ENCODE measurements at regions not wholly inside any gene's neighbourhood (a gene's known extent, or its start where the extent isn't known, plus 50 kb on each side); places are given as distances from the start of the nearest gene placed in this dataset.
A peak's percentile ranks its signal among the peaks of the same experiment; 100 is the strongest.
"Not testable (repeated sequence)": the region's sequence is repeated elsewhere in the genome, so short reads cannot be mapped to it uniquely, and the experiment has no call there.

DNA sequence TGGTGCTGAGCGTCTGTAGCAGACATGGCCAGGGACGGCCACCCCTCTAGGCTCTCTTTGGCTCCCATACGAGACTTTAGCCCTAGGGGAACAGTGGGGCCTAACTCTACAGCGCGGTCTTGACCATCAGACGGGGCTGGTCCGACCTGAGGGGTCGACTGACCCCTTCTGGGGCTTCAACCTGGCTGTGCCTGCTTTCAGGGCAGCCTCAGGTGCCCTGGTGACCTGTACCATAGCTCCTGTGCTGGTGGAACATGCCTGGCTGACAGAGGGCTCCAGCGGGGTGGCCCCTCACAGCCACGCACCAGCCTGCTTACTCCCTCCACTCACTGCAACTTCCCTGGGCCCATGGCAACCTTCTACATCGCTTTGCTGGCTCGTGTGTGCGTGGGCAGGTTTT lies 423.4 kb upstream of the SEMA6A start:
- DNase-seq, result no peak

DNA sequence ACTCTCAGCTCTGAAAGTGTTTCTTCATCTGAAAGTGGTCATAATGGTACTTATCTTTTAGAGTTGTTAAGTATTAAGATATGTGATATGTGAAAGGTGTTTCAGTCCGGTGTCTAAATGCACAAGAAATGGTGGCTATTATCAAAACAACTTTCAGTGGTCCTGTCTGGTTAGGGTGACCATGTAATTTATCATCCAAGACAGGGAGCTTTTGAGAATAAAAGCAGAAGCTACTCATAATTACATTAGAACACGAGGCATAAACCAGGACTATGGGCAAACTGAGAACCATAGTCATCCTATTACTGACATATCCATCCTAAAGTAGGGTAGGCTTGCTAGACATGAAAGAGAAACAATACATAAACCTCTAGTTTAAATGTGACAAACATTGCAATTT lies 418.1 kb upstream of the SEMA6A start:
- no peak for DNase-seq

DNA sequence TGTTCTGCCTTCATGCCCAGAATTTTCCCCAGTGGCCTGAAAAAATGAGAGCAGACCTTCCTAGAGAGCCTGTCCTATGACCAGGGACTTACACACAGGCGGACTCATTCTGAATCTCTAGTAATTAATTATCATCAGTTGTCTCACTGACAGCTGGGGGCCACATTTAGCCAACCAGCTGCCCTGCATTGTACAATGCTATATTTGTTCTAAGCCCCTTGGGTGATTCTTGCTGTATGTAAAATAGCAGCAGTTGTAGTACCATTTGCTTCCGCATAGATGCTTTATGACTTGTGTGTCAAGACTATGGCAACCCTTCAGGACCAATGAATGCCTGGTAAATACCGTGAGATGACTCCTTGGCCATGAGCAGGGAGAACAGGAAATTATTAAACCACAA lies 415.4 kb upstream of the SEMA6A start:
- DNase-seq, result no peak

DNA sequence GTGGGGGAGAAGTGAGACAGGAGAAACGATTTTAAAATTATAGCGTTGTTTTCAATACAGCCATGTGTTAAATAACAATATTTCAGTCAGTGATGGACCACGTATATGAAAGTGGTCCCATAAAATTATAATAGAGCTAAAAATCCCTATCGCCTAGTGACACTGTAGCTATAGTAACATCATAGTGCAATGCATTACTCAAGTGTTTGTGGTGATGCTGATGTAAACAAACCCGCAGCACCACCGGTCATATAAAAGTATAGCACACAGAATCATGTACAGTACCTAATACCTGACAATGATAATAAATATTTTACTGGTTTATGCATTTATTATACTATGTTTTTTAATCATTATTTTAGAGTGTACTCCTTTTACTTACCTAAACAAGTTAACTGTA lies 407.4 kb upstream of the SEMA6A start:
- no peak for DNase-seq

DNA sequence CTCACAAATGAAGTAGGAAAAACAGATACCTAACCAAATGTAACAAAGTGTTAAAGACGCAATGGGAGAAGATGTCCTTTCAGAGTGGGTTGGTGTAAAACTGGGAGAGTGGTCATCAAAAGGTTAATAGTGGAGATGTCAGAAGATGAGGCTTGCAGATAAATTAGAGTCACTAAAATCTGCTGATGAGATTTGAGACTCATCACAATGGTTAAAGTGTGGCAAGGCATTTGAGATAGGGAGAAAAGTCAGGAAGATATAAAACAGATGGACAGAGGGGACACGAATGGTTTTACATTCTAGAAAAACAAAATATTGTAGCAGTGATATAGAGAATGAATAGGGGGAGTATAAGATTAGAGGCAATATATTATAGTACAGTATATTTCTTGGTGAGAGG lies 406.0 kb upstream of the SEMA6A start:
- DNase-seq, result no peak

DNA sequence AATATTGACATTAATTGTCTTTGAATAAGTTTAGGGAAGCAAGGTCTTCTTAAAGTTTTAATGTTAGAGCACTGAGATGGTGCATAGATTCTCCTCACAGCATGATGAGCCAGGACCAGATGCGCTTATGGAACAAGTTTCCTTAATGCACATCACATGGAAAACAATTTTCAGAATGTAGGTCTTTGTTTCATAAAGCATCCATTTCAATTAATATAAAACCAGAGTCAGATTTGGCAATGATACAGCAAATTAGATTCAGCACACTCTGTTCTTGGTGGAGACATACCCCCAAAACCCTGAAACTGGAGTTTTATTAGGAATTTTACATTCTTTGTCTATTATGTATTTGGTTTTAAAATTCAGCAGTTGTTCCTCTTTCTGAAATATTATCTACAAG lies 402.1 kb upstream of the SEMA6A start:
- DNase-seq, result no peak

DNA sequence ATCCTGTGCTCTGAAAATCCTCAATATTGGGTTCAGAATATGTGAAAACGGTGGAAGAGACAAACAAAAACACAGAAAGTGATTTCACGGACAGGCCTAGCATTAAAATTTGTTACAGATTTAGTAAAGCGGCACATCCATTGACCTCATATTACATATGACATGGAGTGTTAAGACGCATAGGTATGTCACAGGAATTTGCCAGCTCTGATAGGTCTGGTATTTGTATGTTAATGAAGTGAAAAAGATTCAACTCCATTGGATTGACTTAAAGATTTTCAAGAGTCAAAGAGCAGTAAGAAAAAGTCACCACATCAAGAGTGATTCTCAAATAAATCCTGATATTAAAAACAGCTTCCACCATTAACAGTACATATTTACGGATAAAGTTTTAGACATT lies 396.5 kb upstream of the SEMA6A start:
- no peak for DNase-seq

DNA sequence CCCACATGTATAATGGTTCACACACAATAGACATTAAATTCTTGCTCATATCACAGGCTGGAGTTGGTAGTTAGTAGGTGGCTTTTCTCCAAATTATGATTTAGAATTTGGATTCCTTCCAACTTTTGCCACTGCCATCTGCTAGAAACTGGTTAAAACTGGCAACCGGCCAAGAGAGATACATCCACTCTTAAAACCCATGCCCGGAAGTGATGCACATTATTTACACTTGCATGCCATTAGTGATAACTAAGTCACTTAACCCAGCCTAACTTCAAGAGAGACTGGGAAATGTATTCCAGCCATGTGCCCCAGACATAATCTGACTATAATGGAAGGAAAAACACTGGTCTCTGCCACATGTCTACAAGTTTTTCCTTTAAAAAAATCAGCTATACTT lies 395.7 kb upstream of the SEMA6A start:
- DNase-seq, result peak; percentile 83

DNA sequence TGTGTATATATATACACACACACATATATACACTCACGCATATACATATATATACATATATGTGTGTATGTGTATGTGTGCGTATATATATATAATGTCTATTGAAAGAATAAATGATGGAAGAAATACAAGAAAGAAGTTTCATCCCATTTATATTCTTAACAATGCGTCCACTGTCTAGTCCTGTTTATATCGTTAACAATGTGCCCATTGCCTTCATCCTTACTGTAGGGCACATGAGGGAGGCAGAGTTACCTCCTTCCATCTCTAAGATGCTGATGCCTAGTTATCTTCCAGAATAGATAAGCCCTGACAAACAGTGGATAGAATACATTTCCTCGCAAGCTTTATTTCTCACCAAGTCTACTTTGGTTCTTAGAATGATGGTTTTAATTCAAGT lies 389.8 kb upstream of the SEMA6A start:
- no peak for DNase-seq

DNA sequence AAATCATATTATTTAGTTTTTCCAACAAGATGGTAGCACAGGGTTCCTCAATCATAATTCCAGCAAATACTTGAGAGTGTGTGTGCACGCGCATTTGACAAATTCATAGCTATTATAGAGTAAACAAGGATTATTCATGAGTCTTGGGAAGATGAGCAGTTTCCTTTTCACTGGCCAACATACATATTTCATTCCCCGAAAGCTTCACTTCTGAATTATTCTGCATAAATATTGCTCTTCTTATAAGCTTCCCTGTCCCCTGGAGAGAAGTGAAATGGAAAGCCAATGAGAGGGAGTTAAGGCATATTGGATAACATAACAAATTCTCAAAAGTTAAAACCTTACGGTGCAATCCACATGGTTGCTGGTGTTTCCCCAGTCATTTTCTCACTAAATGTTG lies 386.4 kb upstream of the SEMA6A start:
- DNase-seq, result no peak

DNA sequence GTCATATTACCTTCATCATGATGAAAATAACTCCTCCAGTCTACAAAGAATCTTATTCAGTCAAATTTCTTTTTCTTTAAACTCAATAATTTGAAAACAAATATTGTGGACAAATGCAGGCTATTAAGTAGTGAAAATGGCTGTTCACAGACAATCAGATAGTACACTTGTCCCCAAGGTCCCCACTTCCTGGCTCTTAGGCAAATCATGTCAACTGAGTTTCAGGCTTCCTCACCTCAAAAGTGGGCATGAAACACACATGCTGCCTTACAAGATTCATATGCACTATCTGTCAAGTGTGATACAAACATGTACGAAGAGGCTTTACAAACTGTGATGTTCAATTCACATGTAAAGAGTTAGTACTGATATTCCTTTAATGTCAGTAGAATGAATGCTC lies 385.2 kb upstream of the SEMA6A start:
- DNase-seq, result no peak

DNA sequence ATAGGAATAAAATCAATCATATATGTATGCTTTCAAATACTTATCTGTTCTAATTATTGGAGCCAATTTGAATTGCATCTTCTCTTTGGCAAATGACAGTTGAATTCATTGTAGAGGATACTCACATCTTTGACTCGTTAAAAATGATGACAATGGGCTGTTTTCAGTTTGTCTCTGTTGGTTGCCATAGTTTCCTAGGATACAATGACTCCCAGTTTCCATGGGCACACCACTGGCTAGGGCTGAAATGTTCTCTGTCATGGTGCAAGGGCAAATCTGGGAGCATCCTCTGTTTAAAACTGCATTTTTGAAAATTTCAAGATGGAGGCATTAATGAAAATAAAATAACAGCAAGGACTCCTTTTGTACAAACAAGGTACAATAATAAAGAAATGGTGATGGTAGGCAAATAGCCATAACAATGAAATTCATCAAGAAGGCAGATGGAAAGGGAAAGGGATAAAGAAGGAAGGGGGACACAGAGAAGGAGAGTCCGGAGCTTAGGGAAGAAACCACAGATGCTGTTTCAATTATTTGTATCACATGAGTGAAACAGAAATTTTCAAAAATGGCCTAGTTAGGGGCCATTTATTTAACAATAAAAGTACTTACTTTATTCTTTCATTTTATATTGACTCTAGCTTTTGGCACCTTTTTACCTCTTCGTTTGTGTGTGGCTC lies 378.8 kb upstream of the SEMA6A start:
- DNase-seq, result peak; percentile 75

DNA sequence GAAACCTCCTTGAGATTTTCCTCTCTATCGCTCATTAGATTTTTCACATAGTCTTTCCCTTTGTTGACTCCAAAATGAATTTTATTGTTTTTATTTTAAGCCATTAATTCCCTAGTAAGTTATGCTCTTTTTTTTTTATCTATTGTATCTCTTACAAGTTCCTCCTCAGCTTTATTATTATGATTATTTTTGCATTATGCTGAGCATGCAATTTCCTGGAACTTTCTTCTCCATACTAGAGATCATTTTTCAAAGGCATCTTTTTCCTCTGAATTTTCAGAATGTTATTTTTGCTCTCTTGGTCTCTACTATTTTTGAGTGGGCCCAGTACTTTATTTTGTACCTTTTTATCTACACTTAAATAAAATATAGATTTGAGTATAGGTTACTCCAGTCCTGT lies 376.6 kb upstream of the SEMA6A start:
- no peak for DNase-seq

DNA sequence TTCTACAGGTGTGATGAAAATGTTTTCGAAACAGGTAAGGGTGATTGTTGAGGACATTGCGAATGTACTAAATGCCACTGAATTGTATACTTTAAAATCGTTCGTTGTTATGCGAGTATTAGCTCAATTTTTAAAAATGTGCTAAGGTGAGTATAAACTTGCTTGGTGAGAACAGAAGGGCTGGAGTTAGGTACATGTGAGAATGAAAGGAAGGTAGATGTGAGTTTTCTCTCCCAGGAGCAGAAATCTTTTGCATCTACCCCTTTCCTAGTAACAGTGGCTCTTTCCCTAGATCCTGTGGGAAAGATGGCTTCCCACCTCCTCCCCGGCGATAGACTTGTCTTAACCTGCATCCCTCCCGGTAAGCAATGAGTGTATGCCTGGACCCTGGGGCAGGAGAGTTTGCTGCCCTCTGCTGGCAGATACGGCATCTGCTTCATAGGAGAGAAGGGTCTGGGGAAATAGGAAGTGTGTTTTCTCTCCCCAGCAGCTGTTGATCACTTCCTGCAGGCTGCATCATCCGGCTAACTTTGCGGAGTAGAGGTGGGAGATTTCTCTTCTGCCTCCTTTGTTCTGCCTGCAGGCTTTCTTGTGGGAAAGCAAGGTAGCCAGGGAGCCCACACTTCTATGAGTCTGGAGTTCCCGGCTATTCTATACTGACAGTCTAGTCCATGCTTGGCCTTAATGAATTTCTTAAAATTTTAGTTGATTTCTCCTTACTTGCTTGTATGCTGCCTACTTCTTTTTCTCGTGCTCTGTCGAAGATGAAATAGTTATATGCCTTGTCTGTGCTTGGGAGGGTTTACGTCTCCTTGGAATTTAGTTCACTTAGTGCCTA lies 373.3 kb upstream of the SEMA6A start:
- peak; percentile 74 for DNase-seq

DNA sequence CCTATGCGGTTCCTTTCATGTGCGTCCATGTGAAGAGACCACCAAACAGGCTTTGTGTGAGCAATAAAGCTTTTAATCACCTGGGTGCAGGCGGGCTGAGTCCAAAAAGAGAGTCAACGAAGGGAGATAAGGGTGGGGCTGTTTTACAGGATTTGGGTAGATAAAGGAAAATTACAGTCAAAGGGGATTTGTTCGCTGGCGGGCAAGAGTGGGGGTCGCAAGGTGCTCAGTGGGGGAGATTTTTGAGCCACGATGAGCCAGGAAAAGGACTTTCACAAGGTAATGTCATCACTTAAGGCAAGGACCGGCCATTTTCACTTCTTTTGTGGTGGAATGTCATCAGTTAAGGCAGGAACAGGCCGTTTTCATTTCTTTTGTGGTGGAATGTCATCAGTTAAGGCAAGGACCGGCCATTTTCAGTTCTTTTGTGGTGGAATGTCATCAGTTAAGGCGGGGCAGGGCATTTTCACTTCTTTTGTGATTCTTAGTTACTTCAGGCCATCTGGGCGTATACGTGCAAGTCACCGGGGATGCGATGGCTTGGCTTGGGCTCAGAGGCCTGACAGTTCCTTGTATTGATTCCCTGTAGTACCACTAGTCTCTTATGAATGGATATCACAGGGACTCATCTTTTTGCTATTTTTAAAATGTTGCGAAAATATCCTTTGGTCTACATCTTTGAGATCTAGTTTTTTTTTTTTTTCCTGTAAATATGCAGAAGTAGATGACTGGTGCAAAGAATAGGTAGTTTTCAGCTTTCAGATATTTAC lies 371.2 kb upstream of the SEMA6A start:
- DNase-seq, result not testable (repeated sequence)

DNA sequence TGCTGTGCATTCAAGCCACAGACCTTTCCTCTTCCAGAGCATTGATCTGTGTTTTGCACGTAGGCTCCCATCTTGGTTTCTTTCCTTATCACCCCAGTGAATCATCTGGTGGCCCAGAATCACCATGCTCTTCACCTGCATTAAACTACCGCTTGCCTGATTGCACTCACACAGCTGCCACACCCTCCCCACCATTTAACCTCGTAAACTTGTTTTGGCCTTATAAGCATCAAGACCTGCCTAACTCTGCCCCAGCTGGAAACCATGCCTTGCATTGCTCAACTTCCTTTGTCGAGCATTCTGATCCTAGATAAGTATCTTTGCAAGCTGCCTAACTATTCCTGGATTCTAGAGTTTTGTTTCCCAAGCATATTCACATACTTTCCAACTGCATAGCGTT lies 369.6 kb upstream of the SEMA6A start:
- no peak for DNase-seq

DNA sequence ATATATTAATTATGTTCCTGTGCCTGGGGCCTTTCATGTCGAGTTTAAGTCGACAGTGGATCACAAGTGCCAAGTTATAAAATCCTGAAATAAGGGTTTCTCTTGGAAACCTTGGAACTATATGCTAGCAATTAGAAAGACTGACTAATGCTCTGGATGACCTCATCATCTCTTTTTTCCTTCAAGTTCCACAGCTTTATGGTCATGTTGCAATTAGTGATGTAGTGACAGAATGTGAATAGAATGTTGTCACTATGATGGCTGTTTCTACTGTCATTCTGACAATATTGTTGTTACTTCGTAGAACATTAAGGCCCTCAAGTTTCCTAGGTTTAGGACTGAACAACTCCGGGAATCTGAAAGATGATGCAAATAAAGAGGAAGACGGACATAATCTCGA lies 368.0 kb upstream of the SEMA6A start:
- no peak for DNase-seq

DNA sequence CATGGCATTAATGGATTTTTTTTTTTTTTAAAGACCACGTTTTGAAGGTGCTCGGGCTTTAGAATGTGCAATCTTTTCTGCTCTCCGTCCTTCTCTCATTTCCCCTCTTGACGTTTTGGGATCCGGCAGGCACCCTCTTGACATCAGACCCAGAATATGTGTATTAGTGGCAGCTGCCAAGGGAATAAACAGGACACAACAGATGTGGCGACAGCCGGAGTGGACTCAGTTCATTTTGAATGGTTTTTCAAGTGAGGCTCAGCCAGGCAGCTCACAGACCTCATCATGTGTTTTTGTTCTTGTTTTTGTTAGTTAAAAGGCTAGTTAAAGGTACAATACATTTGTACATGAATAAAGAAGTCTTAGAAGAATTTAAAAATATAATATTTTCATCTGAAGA lies 365.0 kb upstream of the SEMA6A start:
- DNase-seq, result no peak

DNA sequence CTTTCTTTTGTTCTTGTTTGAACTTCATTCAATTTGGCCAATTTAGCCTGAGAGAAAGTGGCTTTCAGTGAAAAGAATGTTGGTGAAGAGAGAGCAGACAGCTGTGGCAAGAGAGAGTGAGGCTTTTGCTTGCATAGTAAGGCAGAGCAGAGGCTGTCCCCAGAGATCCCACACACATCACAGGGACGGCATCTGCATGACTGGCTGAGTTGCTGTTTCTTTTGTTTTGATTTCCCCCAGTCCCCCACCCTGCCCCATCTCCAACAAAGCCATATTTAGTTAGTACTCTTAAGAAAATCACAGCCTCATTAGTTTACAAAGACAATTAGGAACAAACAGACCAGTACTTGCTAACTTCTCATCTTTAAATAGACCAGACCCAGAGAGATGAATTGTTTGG lies 363.9 kb upstream of the SEMA6A start:
- DNase-seq, result no peak

DNA sequence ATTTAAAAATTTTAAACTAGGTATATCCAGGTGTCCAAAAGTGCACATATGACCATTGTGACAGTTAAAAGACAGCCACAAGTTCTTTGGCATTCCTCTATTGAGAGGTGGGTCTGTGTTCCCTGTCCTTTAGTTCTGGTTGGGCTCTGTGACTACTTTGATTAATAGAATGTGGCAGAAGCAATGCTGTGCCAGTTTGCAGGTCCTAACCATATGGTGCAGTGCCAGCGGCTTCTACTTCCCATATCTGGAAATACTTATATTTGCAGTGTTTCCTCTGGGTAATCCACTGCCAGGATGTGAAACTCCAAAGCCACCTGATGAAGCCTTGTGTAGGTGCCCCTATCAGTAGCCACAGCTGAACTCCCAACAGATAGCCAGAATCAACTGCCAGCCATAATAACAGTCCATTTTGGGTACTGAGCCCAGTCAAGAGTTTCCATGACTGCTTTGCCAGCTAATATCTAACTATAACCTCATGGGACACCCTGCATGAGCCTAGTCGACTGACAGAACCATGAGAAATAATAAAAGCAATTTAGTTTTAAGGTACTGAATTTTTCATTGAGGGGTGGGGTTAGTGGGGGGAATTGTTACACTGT lies 361.0 kb upstream of the SEMA6A start:
- no peak for DNase-seq

DNA sequence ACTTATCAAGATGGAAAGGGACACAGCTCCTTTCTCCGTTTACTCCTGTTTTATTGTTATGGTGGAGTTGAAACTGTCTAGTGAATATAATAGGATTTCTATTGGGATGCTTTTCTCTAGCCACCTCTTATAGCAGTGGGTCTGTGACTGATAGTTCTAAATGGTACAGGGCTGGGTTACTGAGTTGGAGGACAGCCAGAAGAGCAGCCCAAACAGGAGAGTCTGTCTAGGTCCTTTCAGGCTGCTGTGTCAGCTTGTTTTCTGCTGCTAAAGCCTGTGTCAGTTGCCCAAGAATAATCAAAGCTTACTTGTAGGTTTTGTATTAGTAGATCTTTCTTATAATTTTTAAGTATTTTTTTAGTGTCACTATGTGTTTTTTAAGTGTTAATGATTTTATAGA lies 356.0 kb upstream of the SEMA6A start:
- no peak for DNase-seq

DNA sequence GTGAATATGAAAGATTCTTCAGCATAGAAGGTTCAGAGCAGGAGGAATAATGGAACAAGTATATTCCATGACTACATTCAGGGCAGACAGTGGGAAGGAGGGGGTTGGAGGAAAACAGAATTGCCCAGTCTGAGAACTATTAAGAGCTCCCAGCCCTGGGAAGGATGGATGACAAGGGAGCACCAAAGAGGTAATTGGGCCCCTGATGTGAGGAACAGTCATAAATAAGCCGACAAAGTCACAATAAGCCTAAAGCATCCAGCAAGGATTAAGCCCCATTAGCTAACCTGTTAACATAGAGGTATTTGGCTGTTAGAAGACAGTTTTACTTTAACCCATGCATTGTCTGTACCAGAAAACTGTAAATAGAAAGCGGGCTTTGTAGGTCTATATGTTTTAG lies 348.7 kb upstream of the SEMA6A start:
- DNase-seq, result no peak

DNA sequence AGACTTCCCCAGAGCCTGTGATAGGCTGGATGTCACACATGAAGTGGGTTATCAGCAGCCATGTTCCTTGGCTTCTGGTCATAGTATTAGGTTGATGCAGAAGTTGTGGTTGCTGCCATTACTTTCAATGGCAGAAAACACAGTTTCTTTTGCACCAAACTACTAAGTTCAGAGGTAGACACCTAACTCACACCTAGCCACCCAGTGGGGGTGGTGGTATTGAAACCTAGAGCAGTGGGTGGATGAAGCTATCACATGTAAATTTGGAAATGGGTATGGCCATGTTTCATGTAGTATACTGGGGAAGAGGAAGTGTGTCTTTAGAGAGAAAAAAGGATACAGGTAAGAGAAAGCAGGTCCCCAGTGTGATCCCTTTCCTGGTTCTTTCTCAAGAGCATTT lies 347.9 kb upstream of the SEMA6A start:
- no peak for DNase-seq

All from NCI-H748 treated with DMSO at 0.1 percent for 48 hours (cell line).